ENCODE measurements at regions not wholly inside any gene's neighbourhood (a gene's known extent, or its start where the extent isn't known, plus 50 kb on each side); places are given as distances from the start of the nearest gene placed in this dataset.

DNA sequence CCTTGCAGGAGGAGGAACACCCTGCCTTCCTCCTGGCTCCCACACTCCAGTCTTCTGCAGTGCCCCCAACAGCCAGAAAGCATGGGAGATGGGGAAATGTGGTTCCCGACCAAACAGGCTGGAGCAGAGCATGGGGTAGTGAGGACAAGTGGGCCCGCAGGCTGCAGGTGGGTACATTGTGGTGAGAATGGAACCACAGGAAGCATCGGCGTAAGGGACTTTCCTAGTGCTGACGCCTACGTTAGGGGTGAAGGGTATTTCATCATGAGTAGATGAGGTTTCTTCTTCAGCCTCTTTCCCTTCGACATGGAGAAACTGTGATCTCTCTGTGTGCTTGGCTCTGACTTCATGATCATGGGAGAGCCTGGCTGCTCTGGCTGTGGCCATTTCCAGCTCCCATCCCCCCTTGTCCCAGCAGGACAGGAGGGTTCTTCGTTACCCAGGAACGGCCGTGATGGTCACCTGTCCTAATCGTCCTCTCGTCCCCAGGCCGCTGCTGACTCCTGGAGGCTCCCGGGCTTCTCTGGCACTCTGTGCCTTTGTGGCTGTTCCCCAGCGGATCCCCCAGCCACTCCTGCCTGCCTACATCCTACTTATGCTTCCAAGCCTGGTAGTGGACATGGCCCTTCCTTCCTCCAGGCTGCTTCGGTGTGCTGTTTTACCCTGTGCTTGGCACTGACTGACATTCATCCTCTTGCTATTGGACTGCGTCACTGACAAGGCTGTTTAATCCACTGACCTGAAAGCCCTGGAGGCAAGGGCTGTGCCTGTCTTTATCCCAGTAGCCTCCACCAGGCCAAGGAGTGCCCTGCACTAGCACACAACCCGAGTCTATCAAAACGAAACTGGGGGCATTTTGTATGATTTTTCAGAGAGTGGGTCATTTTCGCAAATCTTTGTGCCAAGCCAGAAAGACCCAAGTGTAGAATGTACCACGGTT lies 65.2 kb upstream of the CECR2 start:
- TF ChIP-seq, protein P1, sequence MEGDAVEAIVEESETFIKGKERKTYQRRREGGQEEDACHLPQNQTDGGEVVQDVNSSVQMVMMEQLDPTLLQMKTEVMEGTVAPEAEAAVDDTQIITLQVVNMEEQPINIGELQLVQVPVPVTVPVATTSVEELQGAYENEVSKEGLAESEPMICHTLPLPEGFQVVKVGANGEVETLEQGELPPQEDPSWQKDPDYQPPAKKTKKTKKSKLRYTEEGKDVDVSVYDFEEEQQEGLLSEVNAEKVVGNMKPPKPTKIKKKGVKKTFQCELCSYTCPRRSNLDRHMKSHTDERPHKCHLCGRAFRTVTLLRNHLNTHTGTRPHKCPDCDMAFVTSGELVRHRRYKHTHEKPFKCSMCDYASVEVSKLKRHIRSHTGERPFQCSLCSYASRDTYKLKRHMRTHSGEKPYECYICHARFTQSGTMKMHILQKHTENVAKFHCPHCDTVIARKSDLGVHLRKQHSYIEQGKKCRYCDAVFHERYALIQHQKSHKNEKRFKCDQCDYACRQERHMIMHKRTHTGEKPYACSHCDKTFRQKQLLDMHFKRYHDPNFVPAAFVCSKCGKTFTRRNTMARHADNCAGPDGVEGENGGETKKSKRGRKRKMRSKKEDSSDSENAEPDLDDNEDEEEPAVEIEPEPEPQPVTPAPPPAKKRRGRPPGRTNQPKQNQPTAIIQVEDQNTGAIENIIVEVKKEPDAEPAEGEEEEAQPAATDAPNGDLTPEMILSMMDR (conservative IDR thresholded peaks at IDR 0.05; ENCODE audit: low read depth, low read length) = no peak
- TF ChIP-seq CEBPB (IDR thresholded peaks at IDR 0.05; ENCODE audit: low read depth, low read length) = no peak
- TF ChIP-seq MXI1 (IDR thresholded peaks at IDR 0.05; ENCODE audit: borderline replicate concordance, low read depth, low read length) = no peak
- no peak for TF ChIP-seq MAZ (IDR thresholded peaks at IDR 0.05; ENCODE audit: borderline replicate concordance, low read depth, low read length)
- TF ChIP-seq FOS (IDR thresholded peaks at IDR 0.05; ENCODE audit: low read depth, low read length) = no peak
- no peak for TF ChIP-seq MAFK (IDR thresholded peaks at IDR 0.05; ENCODE audit: low read depth, low read length)
- TF ChIP-seq POLR2A (IDR thresholded peaks at IDR 0.05; ENCODE audit: low read depth, low read length) = no peak
- no peak for TF ChIP-seq RAD21 (IDR thresholded peaks at IDR 0.05; ENCODE audit: low read length)

Data from IMR-90 (cell line).